Pancreas (tissue), 10 donors: ENCODE measurements at regions not wholly inside any gene's neighbourhood (a gene's known extent, or its start where the extent isn't known, plus 50 kb on each side); places are given as distances from the start of the nearest gene placed in this dataset.
"Not testable (repeated sequence)": the region's sequence is repeated elsewhere in the genome, so short reads cannot be mapped to it uniquely, and the experiment has no call there.

ENCODE experiments used
- ATAC-seq, 4 donors: fragments of 200-7000 bp; cut with Tn5 transposase; one replicate each; pipeline versions ENCODE4 v1.8.0 to v1.9.1; 2020; ENCODE audit warnings: mild to moderate bottlenecking in 4 of 4, moderate library complexity in 4 of 4
- DNase-seq, 6 donors: peaks; one replicate each; pipeline ENCODE4 v3.0.0-alpha.2; 2020
- FAIRE-seq: peaks from 2 replicates; lab custom pipeline; 2012; peaks lifted over from hg19 to GRCh38; lab: Jason Lieb, UNC
- H3K27ac ChIP-seq, 4 donors: fragments of 200-600 bp; sonication (generic); 1 replicate in 3 of 4; 2 replicates in 1 of 4; pipeline versions ENCODE4 v1.5.0 to v1.8.0; 2020
- H3K27me3 ChIP-seq, 4 donors: fragments of 200-600 bp; one replicate each; pipeline ENCODE4 v1.8.0; 2021
- H3K36me3 ChIP-seq, 3 donors: fragments of 200-600 bp; sonication (generic) in 1 of 3; one replicate each; pipeline versions ENCODE4 v1.5.0 to v1.8.0; 2020 to 2021
- H3K4me1 ChIP-seq, 3 donors: fragments of 200-600 bp; one replicate each; pipeline ENCODE4 v1.8.0; 2021
- H3K4me3 ChIP-seq, 4 donors: fragments of 200-600 bp; sonication (generic) in 2 of 4; one replicate each; pipeline versions ENCODE4 v1.5.0 to v1.8.0; 2020 to 2021
- H3K9me3 ChIP-seq, 4 donors: fragments of 200-600 bp; one replicate each; pipeline ENCODE4 v1.8.0; 2021
- WGBS, 2 donors: extraction: QIAGEN DNeasy Blood & Tissue Kit; methylation state at CpG; one replicate each; pipeline ENCODE4 v1.1.7; 2013; 5-methylcytosine and 5-hydroxymethylcytosine counted together
- intact Hi-C, 3 donors: fragments of 100-400 bp; cut with DNase I; formaldehyde crosslinking; loops; one replicate each; pipeline versions ENCODE4 v1.11.1 to v1.14.2; 2022
- TF ChIP-seq, protein P1 (sequence below), 4 donors: fragments of 200-600 bp; sonication (generic) in 3 of 4; IDR thresholded peaks; one replicate each; pipeline versions ENCODE4 v1.5.0 to v1.8.0; 2021; ENCODE audit warnings: antibody characterized with exemption in 4 of 4
- donor health status: healthy with polysubstance abuse.
- donor health status: DM: no; HTN: no; CAD: no; lungs with moderate emphysema.
- donor health status: DM: no; HTN: no; CAD: no.
- donor health status: control.
- donor health status: control.
- donor health status: Bipolar disorder and iron deficiency.
- donor health status: DM: yes; HTN: yes; CAD: no.
- donor health status: DM: no; HTN: no; CAD: no.
- donor health status: DM: no; HTN: no; CAD: no.
- donor health status: DM: yes; HTN: yes; CAD: no.

DNA sequence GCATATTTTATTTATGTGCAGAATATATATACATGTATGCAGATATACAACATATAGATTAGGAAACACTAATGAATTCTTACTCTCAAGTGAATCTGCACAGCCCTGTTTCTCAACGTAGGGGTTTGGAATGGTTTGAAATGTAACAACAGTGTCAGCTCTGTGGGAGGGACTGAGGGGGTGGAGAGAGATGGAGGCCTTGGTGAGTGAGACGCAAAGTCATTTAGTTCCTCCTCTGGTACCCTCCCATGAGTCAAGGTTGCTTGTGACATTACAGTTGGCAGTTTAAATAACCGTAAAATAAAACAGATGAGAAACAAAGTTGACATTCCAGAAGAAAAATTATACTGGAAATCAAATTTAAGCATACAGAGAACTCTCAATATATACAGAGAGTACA, 313.0 kb upstream of the PRKD1 start:
- intact Hi-C loops, result no loop called here
- DNase-seq (no peak), FAIRE-seq (no peak), ATAC-seq (no peak)
- H3K4me3 ChIP-seq, result no peak overlapping the region
- TF ChIP-seq, protein P1, sequence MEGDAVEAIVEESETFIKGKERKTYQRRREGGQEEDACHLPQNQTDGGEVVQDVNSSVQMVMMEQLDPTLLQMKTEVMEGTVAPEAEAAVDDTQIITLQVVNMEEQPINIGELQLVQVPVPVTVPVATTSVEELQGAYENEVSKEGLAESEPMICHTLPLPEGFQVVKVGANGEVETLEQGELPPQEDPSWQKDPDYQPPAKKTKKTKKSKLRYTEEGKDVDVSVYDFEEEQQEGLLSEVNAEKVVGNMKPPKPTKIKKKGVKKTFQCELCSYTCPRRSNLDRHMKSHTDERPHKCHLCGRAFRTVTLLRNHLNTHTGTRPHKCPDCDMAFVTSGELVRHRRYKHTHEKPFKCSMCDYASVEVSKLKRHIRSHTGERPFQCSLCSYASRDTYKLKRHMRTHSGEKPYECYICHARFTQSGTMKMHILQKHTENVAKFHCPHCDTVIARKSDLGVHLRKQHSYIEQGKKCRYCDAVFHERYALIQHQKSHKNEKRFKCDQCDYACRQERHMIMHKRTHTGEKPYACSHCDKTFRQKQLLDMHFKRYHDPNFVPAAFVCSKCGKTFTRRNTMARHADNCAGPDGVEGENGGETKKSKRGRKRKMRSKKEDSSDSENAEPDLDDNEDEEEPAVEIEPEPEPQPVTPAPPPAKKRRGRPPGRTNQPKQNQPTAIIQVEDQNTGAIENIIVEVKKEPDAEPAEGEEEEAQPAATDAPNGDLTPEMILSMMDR (IDR thresholded peaks at IDR 0.05), result no peak
- H3K36me3 ChIP-seq, result no peaks in the 10 kb centered on the region
- no peak overlapping the region for H3K27ac ChIP-seq
- no peaks in the 10 kb centered on the region for H3K4me1 ChIP-seq
- WGBS, 2 donors, result 44 to 52% methylated on average over 3 of the region's 3 CpGs
- H3K27me3 ChIP-seq, result no peaks in the 10 kb centered on the region
- no peaks in the 10 kb centered on the region for H3K9me3 ChIP-seq

DNA sequence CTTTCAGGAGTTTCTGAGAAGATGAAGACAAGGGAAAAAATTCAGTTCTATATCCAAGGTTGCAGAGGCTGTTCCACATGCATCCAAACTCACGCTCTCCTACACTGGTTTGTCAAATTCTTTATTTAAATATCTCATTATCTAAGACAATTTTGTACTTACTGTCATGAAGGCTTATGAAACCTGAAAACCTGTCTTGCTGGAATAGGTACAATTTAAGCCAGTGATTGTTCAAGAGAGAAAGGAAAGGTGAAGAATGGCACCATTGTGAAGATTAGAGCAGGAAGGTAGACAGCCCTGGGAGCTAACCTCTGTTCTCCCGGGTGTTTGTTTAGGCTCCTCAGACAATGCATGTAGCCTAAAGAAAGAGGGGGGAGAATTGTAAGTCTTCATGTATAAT, 315.1 kb upstream of the PRKD1 start:
- no peak for ATAC-seq
- Histone ChIP-seq H3K27me3 (no peaks in the 10 kb centered on the region), H3K27ac (no peak overlapping the region), H3K4me3 (no peak overlapping the region), H3K9me3 (no peaks in the 10 kb centered on the region), H3K36me3 (no peaks in the 10 kb centered on the region), H3K4me1 (no peaks in the 10 kb centered on the region)
- intact Hi-C loops, result no loop called here
- DNase-seq, result no peak
- TF ChIP-seq, protein P1 (IDR thresholded peaks at IDR 0.05), result no peak
- no peak for FAIRE-seq
- 54% methylated on average over 2 of the region's 2 CpGs for WGBS, 2 donors

DNA sequence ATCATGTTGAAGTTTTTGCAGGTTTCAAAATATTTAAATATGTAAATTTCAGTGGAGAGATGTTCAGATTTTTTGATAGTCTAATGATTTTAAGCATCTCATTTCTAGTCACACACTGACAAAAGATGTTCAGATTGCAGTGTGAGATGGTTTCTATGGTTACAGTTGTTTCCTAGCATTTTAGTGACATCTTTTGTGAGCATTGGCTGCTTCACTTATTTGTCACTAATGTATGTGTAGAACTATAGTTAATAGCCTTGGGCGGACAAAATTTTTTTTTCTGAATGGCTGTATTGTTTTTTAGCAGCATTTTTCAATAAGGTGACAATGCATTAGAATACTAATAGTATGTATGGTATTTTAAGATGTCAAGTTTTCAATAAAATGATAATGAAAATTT, 315.6 kb upstream of the PRKD1 start:
- Histone ChIP-seq H3K36me3 (no peaks in the 10 kb centered on the region), H3K4me1 (no peaks in the 10 kb centered on the region), H3K9me3 (no peaks in the 10 kb centered on the region), H3K4me3 (no peak overlapping the region), H3K27ac (no peak overlapping the region), H3K27me3 (no peaks in the 10 kb centered on the region)
- DNase-seq (no peak), FAIRE-seq (no peak), ATAC-seq (no peak)
- intact Hi-C loops, result no loop called here
- TF ChIP-seq, protein P1 (IDR thresholded peaks at IDR 0.05), result no peak
- WGBS, 2 donors, result 74% methylated on average over 1 of the region's 1 CpG

DNA sequence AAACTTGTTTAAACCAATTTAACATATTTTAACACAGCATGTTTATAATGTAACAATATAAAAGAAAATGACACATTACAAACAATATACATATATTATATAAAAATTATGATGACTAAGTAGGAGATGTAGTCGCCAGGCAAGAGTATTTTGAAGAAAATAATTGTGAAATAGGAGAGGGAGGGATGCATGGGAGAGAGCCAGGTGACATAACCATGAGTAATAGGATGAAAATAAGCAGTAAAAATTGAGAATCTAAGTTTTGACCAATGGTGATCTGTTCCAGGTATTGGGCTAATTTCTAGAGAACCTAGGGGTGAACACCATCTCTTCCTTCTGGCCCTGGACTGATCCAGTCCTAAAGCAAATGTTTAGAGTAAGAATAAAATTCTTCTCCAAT, 315.2 kb upstream of the G2E3 start:
- WGBS, 2 donors, result 0 to 1% methylated on average over 1 of the region's 1 CpG
- intact Hi-C loops, result no loop called here
- no peaks in the 10 kb centered on the region for H3K9me3 ChIP-seq
- no peaks in the 10 kb centered on the region for H3K36me3 ChIP-seq
- H3K27ac ChIP-seq, result no peak overlapping the region
- TF ChIP-seq, protein P1 (IDR thresholded peaks at IDR 0.05), result no peak
- FAIRE-seq (no peak), ATAC-seq (no peak), DNase-seq (no peak)
- H3K4me1 ChIP-seq, result no peaks in the 10 kb centered on the region
- H3K4me3 ChIP-seq, result no peak overlapping the region
- no peaks in the 10 kb centered on the region for H3K27me3 ChIP-seq

DNA sequence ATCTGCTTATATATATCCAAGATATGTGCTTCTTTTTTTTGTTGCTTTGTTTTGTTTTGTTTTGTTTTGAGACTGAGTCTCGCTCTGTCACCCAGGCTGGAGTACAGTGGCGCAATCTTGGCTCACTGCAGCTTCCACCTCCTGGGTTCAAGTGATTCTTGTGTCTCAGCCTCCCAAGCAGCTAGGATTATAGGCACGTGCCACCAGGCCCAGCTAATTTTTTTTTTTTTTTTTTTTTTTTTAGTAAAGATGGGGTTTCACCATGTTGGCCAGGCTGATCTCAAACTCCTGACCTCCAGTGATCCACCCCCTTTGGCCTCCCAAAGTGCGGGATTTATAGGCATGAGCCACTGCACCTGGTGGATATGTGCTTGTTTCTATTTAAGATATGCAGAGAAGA, 314.6 kb upstream of the G2E3 start:
- H3K4me3 ChIP-seq, DNase-seq, FAIRE-seq, H3K4me1 ChIP-seq, H3K27me3 ChIP-seq, intact Hi-C loops, H3K27ac ChIP-seq, H3K36me3 ChIP-seq, H3K9me3 ChIP-seq, ATAC-seq: not testable (repeated sequence)
- WGBS, 2 donors, result 91 to 92% methylated on average over 4 of the region's 4 CpGs

DNA sequence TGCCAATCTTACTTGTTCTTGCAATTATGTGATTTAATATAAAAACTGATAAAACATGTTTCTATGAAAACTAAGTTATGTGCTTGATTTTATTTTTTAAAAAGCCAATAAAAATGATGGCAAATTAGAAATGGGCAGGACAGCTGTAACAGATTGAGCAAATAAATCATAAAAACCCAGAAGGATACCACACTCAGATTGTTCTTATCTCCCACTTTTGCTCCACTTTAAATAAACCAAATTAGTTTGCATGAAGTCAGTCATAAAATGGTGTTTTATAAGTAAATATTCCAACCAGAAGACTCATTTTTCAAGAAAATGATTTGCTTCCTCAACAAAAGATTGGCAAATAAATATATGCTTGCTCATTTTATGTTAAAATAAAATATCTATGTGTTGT, 307.9 kb upstream of the G2E3 start:
- DNase-seq, result no peak
- no peak overlapping the region for H3K27ac ChIP-seq
- H3K36me3 ChIP-seq, result no peaks in the 10 kb centered on the region
- H3K4me1 ChIP-seq, result peaks cover 0 to 4% (median 0%) of the 10 kb centered on the region in 3 donors
- TF ChIP-seq, protein P1 (IDR thresholded peaks at IDR 0.05), result no peak
- no peak for FAIRE-seq
- H3K4me3 ChIP-seq, result no peak overlapping the region
- no peaks in the 10 kb centered on the region for H3K9me3 ChIP-seq
- no peak for ATAC-seq
- intact Hi-C loops, result no loop called here
- H3K27me3 ChIP-seq, result no peaks in the 10 kb centered on the region
